ENCODE measurements at regions not wholly inside any gene's neighbourhood (a gene's known extent, or its start where the extent isn't known, plus 50 kb on each side); places are given as distances from the start of the nearest gene placed in this dataset.

- TF ChIP-seq CTCF (IDR thresholded peaks at IDR 0.05) (no peak), POLR2AphosphoS5 (IDR thresholded peaks at IDR 0.05; ENCODE audit: insufficient read depth in 1 of 2, low read depth in 1 of 2) (no peak)
These were observed 78.2 kb upstream of the TNFSF11 start for GRCh38 chr13:42495751-42496150.
